Stimulated activated CD4-positive, alpha-beta T cell treated with anti-CD3 and anti-CD28 coated beads, Interleukin-1b, Interleukin-23, amount 100 ng/mL, for 4 hours (primary cell): ENCODE measurements at regions not wholly inside any gene's neighbourhood (a gene's known extent, or its start where the extent isn't known, plus 50 kb on each side); places are given as distances from the start of the nearest gene placed in this dataset.

Source experiments
- DNase-seq, 2 donors: peaks; one replicate each; pipeline ENCODE4 v3.0.0-alpha.2; 2020; ENCODE audit warnings: low read depth in 2 of 2

DNA sequence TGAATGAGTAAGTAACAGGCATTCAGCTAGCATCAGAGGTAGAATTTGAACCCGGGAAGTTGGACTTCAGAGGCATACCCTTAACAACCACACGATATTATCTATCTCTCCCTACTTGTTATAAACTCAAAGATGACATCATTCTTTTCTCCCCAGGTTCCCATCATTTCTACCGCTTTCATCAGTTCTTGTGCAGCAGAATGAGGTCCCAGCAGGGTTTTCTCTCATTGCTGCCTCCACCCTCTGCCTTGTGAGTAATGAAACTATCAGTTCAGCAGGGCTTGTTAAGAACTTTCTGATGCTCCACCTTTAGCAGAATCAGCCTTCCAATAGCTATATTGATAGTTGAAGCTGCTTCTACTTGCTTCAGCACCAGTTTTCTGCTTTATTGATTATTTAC lies 487.5 kb upstream of the KCNMB2 start:
- no peak for DNase-seq

DNA sequence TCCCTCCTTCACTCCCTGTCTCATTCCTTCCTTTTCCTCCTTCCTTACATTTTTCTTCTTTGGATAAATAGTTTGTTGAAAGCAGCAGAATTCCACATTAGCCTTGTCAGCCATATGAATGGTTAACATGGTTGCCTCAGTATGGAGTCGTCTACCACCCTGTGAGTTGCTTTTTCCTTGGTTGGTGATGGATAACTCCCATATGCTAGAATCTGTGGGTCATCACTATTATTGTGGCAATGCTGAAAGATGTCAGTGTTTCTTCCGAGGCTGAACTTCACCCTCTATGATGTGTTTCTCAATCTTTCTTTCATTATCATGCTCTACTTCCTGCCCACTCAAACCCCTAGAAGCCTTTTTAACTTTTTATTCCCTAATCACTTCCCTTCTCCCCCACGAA lies 481.8 kb upstream of the KCNMB2 start:
- DNase-seq = no peak

- DNase-seq = no peak
These were observed 480.3 kb upstream of the KCNMB2 start for GRCh38 chr3:178055939-178056338.

DNA sequence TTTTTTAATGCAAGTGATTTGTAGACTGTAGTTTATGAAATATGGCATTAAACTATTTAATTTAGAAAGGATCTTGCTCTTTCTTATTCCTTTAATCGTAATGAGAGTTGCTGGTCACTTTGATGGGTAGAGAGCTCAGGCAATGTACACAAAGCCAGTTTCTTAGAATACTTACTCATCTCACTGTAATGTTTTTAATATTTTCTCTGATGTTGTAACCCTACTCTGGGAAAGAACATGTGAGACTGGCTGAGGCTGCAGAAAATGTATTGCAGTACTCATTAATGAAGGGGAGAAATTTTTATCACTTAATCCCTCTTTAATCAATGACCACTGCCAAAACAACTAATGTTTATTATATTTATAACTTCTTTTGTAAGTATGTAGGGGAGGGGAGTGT lies 479.4 kb upstream of the KCNMB2 start:
- no peak for DNase-seq

DNA sequence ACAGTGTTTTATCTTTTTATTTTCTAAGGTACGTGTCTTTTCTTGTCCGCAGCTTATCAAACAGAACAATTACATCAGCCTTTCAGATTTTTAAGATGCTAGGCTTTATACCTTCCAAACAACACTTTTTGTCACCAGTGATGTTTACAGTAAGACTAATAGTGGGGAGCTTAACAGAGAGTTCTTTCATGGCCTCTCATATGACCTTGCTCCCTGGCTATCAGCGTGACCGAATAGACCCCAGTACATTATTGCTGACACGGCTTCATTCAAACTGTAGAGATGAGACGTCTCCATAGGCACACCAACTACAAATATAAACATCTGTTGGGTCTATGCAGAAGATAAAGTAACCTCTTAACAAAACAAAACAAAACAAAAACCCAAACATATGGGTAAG lies 477.6 kb upstream of the KCNMB2 start:
- no peak for DNase-seq

DNA sequence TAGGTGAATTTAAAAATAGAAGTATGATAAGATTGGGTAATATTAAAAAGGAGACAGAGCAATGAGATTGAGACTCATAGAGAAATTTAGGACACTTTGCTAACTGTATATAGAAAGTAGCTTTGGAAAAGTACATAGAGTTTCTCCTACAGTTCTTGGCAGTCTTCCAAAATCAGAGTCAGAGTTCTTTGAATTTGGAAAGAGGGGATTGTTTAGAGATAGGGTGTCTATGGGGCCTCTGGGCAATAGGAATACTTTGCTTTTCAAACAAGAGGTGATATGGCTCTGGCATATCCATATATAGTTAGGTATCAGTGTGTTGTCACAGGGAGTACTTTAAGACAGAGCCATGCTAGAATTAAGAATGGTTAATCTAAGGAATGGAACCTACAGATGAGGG lies 477.1 kb upstream of the KCNMB2 start:
- DNase-seq = no peak

GRCh38 chr3:178059836-178060235 lies 476.4 kb upstream of the KCNMB2 start:
- no peak for DNase-seq

DNA sequence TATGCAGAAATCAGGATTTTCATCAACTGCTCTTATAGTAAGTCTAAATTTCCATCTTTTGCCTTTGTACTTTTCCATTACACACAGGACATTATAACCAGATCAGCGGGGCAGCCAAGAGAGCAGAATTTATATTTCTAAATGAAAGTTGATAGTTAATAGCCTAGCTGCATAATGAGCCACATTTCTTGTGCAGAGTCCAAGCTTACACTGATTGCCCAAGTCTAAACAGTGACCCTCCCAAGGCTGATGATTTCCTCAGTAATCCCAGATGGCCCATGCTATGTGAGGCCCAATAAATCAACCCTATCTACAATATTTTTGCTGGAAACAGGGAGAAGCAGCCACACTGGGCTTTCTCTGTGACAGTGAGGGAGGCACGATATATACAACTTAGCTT lies 475.8 kb upstream of the KCNMB2 start:
- DNase-seq = no peak

DNA sequence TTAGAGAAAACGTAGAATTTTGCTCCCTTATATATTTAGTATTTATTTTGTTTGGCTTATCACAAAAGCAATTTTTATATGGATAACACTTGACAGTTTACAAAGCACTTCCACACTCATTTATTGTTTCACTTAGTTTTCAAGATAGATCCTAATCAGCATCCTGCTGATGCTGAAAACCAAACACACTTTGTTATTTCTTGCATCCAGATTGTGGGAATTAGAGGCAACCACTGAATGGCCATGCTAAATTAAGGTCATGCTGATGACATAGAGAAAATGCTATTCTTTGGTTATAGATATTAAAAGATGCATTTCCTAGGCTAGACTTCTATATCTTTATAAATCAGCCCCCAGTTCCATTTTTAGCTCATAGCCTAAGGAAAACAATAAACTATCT lies 474.1 kb upstream of the KCNMB2 start:
- no peak for DNase-seq

- DNase-seq = no peak
These were observed 472.8 kb upstream of the KCNMB2 start for GRCh38 chr3:178063461-178063860.

DNA sequence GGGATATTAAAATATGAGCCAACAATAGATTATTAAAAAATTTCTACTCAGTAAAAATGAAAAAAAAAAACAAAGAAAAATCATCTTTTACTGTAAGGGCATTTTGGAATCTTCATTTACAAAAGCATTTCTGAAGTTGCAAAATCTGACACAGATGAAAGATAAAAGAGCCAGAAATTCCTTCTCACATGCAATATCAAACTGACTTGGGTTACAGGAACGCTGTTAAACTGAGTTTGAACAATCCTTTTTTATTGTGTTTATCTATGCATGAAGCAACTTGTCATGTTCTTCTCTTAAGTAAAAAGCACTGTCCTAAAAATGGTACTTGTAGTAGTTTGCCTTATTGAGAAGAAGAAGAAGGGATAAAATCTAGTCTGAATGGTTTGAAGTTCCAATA lies 468.5 kb upstream of the KCNMB2 start:
- no peak for DNase-seq

DNA sequence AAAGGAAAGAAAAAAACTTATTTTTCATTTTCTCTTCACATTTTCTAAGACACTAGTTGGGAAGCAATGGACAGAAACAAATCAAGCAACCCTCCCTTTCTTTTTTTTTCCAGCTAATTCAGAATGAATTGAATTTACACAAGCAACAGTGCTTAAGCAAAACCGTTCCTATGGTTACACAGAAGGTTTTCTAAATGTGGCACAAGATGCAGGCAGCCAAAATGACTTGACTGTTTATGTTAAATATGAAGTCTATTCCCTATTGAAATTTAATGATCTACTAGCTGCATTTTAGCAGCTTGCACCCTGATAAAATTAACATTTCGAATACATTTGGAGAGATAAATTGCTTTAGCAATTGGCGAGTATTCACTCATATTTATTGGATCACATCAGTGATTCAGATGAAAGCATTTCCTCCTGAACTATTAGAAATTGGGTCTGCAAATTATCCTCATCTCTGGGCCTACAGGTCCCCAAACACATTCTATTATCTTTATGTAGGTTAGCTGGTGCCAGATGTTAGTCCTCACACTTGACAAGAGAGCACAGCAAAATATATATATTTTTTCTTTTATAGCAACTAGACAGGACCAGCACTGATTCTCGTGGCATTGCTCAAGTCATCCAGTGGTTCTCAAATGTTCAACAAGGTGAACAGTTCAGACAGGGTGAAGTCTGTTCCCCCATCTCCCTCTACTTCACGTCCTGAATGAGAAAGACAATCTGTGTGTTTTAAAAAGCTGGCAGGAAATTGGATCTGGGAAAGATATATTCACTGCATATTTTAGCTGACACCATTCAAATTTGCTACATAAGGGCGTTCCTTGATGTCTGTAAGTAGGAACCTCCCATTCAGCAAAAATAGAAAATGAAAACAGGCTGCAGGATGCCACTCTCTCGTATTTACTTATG lies 463.6 kb upstream of the KCNMB2 start:
- DNase-seq = no peak

- DNase-seq = no peak
These were observed 462.9 kb upstream of the KCNMB2 start for GRCh38 chr3:178073366-178073765.

GRCh38 chr3:178075344-178075743 lies 460.9 kb upstream of the KCNMB2 start:
- DNase-seq = no peak

- DNase-seq = no peak
These were observed 457.3 kb upstream of the KCNMB2 start for GRCh38 chr3:178078953-178079352.

DNA sequence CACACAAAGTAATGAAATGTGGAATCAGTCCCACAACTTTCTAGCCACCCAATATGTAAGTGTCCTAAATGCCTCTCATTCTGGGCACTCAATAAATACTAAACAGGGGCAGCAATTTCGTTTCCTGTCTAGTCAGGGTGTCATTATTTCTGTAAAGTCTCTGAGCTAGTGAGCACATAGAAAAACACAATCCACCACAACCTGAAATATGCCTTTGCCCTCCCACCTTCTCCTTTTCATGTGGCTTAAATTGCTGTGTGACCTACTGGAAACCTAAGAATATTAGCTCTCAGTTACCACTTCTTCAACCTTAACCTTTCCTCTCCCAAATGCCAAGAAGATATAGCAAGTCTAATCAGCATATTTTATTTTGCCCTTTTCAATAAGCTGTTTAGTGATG lies 456.3 kb upstream of the KCNMB2 start:
- no peak for DNase-seq

DNA sequence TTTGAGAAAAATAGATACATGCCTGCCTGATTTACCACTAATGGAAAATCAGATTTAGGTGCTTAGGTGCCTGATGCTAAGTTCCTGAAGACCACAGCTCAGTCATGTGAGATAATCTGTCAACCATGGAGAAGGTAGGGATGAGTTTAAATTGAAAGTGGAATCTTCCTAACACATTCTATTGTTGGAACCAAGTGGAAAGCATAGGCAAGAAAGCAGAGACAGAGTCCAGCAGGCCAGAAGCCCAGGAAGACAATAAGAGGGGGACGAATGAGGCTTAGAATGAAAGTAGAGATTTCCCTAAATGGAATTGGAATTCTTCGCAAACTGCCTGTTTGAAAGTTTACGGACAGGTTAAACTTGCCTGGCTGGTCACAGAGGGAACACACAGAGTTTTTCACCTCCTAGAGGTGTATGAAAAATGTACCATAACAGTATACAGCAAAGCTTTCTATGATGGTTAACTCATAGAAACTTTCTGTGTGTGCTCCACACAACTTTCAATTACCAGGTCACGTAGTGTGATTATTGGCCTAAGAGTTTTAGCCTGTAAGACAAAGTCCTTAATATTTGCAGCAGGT lies 453.8 kb upstream of the KCNMB2 start:
- DNase-seq = no peak

DNA sequence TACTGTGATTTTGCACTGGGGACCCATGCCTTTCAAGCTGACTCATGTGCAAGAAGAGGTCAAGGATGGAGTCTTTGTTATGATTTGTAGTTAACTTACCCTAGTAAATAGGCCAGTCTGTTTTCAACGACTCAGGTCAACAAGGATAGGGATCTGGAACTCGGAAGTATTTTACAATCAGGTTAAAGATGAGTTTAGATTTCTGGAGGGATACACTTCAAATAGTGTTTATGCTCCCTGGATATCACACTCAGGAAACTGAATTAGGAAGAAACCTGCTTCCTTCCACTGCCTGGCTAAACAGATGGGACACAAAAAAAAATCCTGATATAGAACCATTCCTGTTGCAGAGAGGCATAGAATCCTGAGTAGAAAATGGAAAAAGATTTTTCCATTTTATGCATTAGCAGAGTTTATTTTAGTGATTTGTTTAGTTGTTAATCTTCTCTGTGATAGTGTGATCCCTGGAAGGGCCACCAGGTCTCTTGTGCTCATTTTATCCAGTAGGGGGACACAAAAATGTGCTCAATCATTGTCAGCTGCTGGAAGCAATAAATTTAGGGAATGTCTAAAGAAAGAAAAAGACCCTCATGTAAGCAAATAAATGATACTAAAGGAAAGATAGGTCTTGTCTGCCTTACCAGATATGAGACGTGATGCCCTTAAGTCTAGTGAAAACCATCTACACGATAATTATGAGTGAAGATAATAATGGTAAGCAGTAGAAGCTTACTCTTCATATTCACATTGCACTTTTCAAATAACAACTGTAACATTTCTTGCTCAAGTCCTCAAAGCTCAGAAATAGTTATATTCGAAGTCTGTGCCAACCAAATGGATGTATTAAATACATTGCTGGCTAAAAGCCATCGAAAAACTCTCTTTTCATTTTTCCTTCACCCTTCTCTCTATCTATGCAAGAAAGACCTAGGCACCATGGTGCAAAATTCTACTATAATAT lies 452.1 kb upstream of the KCNMB2 start:
- no peak for DNase-seq

GRCh38 chr3:178084938-178085816 lies 451.1 kb upstream of the KCNMB2 start:
- DNase-seq = peak; percentile 12 to 14

DNA sequence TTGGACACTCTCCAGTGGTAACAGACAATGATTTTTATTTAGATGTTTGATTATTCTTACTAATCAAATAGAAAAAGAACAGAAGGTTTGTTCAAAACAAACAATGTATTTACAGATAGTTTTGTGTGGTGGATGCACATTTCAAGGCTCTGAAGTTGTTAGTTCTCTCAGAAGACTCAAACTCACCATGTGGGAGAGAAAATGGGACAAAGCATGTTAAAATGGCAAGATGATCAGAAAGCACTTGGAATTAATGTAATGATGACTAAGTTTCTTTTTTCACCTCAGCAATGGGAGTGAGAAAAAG lies 450.5 kb upstream of the KCNMB2 start:
- no peak for DNase-seq

DNA sequence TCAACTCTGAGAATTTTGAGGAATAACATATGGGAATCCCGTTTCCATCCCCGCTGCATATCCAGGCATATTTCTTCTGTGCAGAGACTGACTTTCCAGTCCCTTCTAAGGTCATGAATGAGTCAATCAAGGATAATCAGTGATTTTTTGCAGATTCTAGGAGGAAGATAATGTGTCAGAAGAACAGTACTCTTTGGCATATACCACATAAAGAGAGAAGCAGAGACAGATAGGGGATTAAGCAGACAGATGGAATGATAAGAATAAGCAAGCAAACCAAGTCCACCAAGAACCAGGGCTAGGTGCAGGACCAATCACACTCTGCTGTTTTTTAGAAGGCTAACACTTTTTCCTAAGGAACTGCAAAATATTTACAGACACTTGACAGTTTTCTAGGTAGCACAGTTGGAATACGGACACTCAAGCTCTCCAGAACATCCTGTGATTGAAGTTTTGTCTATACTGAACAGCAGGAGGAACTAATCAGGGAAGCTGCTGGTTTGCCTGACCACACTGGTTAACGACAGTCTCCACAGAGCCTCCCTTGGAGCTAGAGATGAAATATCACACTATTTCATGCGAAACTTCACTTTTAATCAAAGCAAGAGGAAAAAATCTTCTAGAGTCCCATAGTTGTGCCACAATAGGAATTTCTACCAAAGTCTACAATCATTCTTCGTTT lies 450.0 kb upstream of the KCNMB2 start:
- DNase-seq = no peak
